Inflammatory macrophage treated with lipopolysaccharide for 1 hour (primary cell): ENCODE measurements at regions not wholly inside any gene's neighbourhood (a gene's known extent, or its start where the extent isn't known, plus 50 kb on each side); places are given as distances from the start of the nearest gene placed in this dataset.

Experiments
- DNase-seq, 2 donors: peaks; one replicate each; pipeline ENCODE4 v3.0.0-alpha.2; 2020 to 2022

DNA sequence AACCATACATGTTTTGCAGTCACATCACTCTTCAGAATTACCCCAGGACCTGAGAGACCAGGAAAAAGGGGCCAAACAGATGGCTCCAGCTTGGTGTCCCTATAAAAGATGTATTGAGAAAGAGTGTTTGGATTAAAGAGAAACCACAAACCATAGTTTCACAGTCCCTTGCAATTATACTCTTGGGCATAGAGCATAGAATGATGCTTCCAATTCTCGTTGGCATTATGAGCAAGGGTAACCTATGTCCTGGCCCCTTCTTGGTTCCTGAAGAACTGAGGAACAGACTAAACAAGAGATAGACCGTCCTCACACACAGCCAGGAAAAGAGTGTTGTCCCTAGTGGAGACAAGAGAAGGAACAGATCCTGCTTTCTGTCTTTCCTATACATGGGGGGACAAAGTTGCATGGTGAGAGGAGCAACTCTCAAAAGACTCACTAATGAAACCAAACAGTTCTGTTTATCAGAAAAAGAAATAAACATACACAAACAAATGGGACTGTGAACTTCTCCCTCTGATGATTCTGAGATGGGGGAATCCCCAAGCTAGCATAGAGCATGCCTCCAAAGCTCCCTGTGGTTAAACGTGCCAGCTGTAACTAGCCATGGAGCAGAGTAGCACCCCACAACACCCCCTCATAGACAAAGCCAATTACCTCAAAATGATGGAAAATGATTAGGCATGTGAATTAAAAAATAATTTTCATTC is 908.6 kb downstream of the NTRK3 start:
- no peak for DNase-seq

GRCh38 chr15:87345961-87346360 is 910.6 kb downstream of the NTRK3 start:
- no peak for DNase-seq

GRCh38 chr15:87343966-87344365 is 912.6 kb downstream of the NTRK3 start:
- DNase-seq = no peak

- DNase-seq = no peak
These were observed 916.2 kb downstream of the NTRK3 start for GRCh38 chr15:87340370-87340769.

DNA sequence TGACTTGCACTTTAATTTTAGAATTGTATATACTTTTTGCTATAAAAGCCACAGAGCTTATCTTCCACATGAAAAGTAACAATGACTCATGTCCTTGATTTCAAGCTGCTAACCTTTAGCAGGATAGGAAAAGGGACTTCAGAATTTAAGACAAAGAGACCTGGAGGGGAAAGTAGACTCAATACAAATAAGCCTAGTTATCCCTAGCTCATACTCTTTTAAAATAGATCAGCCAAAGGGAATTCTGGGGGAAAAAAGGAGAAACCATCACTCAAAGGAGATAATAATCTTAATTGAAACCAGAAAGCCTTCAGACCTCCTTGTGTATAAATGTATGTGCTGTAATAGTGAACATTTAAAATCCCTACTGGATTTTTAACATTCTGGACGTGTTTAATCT is 930.3 kb downstream of the NTRK3 start:
- no peak for DNase-seq

- no peak for DNase-seq
These were observed 933.7 kb downstream of the NTRK3 start for GRCh38 chr15:87322870-87323269.

GRCh38 chr15:87322265-87322664 is 934.3 kb downstream of the NTRK3 start:
- DNase-seq = no peak

GRCh38 chr15:87317900-87318299 is 938.6 kb downstream of the NTRK3 start:
- DNase-seq = no peak

DNA sequence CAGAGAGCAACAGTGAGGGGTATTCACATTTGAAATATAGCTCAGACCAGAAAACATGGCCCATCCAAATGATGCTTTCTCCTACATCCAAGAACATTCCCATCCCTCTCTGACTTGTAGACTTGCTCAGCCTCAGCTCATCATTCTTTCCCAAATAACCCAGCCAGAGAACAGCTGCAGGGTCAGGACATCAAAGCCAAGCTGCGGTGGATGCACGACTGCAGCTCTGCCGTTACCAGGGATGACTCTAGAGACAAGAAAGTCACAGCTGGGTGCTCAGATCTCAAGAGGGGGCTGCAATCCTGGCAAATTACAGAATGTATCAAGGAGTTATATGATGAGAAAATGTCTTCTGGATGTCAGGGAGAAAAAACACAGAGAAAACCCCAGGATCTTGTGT is 944.3 kb downstream of the NTRK3 start:
- no peak for DNase-seq

DNA sequence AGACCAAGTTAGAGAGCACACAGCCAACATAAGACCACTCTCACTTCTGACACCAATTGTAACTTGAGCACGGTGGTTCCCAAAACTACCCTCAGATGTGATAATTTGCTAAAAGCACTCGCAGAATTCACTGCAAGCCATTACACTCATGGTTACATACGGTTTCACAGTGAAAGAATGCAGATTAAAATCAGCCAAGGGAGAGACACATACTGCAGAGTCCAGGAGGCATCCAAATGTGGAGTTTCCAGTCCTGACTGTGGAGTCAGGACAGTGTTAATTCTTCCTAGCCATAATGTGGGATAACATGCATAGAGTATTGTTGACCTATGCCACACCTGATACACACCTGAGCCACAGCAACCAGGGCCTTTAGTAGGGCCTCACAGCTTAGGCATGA is 956.4 kb downstream of the NTRK3 start:
- no peak for DNase-seq

DNA sequence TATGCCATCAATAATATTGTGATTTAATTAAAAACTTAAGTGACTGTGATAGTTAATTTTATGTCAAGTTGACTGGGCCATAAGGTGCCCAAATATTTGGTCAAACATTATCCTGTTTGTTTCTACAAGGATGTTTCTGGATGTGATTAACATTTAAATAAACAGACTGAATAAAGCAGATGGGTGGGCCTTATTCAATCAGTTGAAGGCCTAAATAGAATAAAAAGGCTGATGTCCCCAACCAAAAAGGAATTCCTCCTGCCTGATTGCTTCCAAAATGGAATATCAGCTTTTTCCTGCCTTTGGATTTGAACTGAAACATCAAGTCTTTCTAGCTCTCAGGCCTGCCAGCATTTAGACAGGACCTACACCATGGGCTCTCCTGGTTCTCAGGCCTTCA is 961.7 kb downstream of the NTRK3 start:
- no peak for DNase-seq

DNA sequence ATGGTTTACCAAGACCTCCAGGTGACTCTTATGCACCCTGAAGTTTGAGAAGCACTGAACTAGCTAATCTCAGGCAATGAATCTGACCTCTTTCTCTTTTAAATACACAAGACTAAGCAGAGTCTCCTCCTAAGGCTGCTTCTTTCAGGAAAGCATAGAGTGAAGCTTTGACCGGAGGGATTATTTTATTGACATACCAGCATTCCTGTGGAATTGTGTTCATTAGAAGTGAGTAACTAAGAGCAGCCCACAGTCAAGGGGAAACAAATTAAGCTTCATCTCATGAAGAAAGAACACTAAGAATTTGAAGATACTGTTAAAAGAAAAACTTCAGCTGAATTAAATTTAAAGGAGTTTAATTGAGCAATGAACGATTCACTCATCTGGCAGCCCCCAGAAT is 963.5 kb downstream of the NTRK3 start:
- DNase-seq = no peak

- DNase-seq = no peak
These were observed 969.4 kb downstream of the NTRK3 start for GRCh38 chr15:87287156-87287555.

- DNase-seq = no peak
These were observed 987.0 kb downstream of the NTRK3 start for GRCh38 chr15:87269566-87269965.

- DNase-seq = no peak
These were observed 987.9 kb downstream of the NTRK3 start for GRCh38 chr15:87268675-87269074.

DNA sequence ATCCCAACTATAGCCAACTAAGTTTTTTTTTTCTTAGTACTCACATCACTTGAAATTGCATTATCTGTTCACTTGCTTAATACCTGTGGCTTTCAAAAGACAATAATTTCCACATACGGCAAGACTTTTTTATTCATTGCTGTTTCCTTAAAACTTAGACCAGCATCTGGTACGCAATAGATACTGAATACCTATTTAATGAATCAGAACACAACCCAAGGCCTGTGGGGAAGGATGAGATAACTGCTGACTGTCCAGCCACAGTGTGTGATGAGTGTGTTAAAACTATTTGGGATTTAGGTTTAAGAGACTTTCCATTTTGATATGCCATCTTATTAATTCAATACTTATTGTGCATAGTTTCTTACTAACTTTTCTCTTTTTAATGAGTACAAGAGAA is 988.7 kb downstream of the NTRK3 start:
- DNase-seq = no peak

- no peak for DNase-seq
These were observed 992.7 kb downstream of the NTRK3 start for GRCh38 chr15:87263871-87264270.

DNA sequence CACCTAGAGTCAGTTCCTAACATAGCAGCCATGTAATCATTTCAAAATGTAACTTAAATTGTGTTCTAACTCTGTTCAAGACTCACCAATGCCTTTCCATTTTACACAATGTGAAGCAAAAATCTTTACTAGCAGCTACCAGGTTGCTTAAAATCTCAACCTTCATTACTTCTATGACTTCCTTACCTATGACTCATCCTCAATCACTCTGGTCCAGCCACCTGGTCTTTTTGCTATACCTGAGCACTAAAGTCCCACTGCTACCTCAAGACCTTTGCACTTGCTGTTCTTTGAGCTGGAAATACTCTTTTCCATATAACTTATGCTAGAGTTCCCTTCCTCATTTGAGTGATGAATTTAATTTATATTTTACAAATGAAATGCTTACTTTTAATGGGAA is 993.2 kb downstream of the NTRK3 start:
- DNase-seq = no peak

DNA sequence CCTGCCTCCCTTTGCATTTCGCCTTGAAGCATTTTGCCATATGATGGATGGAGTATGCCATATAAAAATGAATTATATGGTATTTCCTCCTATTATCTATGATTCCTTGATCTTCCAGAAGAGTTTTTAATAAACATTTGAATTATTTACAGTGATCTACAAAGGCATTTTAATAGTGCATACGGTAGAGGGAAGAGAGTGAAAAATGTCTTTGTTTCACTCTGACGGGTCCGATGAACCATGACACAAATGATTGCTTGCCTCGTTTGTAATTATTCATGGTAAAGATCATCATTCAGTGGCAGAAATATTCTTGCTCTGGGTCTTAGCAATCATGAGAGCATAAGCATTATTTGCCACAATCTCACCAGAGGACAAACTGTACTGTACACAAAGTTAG is 1010.9 kb downstream of the NTRK3 start:
- no peak for DNase-seq

- DNase-seq = no peak
These were observed 1013.1 kb downstream of the NTRK3 start for GRCh38 chr15:87243474-87243873.

GRCh38 chr15:87239582-87240230 is 1016.8 kb downstream of the NTRK3 start:
- no peak for DNase-seq

GRCh38 chr15:87238451-87239068 is 1018.0 kb downstream of the NTRK3 start:
- DNase-seq = no peak

DNA sequence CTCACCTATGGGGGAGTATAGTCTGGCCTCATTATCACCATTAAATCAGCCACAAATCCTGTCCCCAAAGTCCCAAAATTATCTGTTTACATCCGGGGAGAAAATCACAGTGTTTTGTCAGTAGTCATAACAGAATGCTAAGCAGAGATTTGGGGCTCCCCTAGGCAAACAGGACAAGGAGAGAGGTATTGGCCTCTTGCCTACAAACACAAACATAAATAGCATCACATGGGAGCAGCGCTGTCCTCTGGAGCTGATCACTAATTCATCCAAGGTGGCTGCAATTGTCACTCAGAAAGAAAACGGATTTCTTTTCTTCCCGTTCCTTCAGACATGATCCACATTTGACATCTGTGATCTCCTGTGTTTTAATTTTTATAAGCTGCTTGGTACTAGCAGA is 1028.1 kb downstream of the NTRK3 start:
- DNase-seq = no peak

DNA sequence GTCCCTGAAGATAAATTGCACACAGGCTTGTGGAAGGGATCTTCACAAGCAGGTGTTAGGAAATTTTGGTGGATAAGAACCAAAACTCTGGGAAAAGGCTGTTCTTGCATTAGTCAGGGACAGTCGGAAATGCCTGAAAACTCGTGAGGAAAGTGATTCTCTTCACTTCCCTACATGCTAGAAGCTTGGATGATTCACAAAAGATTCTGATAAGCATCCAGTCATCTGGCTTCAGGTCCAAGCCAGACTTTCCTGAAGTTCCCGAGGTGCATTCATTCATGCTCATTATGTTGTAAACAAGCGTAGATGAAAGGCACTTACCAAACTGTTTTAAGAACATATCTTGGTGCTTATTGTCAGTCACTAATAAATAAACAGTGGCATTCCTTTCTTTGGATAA is 1028.7 kb downstream of the NTRK3 start:
- DNase-seq = no peak

DNA sequence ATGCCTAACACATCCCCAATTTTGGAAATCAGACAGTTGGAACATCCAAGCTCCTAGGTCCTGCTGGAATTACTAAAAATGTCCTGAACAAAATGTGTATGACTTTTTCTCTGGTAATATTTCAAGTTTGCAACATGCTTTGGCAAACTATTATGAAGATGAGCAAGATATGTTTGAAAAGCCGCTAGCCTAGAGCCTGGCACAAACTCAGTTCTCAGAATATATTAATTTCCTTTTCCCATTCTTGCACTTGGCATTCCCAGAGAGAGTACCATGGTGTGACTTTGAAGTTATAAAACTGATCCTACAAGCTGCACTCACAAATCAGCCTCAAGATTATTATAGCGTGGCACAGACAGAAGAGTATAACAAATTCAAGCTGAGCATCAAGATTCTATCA is 1031.1 kb downstream of the NTRK3 start:
- DNase-seq = no peak
